ENCODE measurements at regions not wholly inside any gene's neighbourhood (a gene's known extent, or its start where the extent isn't known, plus 50 kb on each side); places are given as distances from the start of the nearest gene placed in this dataset.

- no peak for DNase-seq (ENCODE audit: low read depth)
- TF ChIP-seq, protein P1, sequence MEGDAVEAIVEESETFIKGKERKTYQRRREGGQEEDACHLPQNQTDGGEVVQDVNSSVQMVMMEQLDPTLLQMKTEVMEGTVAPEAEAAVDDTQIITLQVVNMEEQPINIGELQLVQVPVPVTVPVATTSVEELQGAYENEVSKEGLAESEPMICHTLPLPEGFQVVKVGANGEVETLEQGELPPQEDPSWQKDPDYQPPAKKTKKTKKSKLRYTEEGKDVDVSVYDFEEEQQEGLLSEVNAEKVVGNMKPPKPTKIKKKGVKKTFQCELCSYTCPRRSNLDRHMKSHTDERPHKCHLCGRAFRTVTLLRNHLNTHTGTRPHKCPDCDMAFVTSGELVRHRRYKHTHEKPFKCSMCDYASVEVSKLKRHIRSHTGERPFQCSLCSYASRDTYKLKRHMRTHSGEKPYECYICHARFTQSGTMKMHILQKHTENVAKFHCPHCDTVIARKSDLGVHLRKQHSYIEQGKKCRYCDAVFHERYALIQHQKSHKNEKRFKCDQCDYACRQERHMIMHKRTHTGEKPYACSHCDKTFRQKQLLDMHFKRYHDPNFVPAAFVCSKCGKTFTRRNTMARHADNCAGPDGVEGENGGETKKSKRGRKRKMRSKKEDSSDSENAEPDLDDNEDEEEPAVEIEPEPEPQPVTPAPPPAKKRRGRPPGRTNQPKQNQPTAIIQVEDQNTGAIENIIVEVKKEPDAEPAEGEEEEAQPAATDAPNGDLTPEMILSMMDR (IDR thresholded peaks at IDR 0.05; ENCODE audit: control insufficient read depth, insufficient read depth, low read depth, low read length, missing control alignments) = no peak
- no peak overlapping the region for H3K4me3 ChIP-seq (ENCODE audit: control insufficient read depth, low read depth, low read length)
Observed at GRCh38 chr7:67764289-67764688, 767.7 kb downstream of the TYW1 start.

DNA sequence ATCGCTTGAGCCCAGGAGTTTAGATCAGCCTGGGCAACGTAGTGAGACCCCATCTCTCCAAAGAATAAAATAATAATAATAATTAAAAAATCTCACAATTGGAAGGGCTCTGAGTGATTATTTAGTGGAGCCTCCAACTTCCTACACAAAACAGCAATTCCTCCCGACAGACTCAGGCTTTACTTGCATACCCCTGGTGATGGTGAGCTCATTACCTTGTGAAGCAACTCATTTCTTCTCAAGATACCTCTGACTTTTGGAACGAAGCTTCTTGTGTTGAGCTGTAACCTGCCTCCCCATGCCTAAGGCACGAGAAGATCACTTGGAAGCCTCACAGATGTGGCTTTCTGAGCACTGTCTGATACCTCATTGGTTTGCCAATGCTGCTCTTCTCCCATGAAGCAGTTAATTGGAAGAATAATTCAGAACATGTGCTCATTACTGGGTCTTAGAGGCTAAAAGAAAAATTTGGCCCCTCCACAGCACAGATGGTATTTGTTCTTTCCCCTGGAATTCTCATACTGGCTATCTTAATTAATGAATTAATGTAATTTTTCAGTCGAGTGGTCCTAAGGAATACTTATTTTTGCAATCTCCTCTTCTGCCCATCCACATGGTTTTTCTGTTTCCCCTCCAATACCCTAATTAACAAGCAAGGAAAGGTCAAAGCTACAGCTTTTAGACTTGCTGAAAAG lies 769.0 kb downstream of the TYW1 start:
- DNase-seq (ENCODE audit: low read depth) = no peak
- TF ChIP-seq, protein P1 (IDR thresholded peaks at IDR 0.05; ENCODE audit: control insufficient read depth, insufficient read depth, low read depth, low read length, missing control alignments) = no peak
- no peak overlapping the region for H3K4me3 ChIP-seq (ENCODE audit: control insufficient read depth, low read depth, low read length)

DNA sequence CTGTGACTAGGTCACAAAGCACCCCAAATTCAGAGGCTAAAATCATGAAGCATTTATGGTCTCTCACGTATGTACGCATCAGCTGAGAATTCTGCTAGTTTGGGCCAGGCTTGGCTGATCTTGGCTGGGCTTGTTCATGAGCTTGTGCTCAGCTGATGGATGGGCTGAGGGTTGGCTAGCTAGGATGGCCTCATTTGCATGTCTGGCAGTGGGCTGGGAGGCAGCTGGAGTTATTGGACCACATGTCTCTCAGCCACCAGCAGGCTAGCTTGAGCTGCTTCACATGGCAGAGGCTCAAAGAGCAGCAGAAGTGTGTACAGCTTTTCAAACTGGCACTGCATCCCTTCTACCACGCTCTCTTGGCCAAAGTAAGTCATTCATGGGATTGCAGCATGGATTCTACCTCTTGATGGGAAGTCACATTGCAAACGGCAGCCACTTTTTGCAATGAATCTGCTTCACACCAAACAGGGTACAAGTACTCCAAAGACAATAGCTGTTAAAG lies 770.3 kb downstream of the TYW1 start:
- TF ChIP-seq, protein P1 (IDR thresholded peaks at IDR 0.05; ENCODE audit: control insufficient read depth, insufficient read depth, low read depth, low read length, missing control alignments) = no peak
- no peak overlapping the region for H3K4me3 ChIP-seq (ENCODE audit: control insufficient read depth, low read depth, low read length)
- DNase-seq (ENCODE audit: low read depth) = no peak

DNA sequence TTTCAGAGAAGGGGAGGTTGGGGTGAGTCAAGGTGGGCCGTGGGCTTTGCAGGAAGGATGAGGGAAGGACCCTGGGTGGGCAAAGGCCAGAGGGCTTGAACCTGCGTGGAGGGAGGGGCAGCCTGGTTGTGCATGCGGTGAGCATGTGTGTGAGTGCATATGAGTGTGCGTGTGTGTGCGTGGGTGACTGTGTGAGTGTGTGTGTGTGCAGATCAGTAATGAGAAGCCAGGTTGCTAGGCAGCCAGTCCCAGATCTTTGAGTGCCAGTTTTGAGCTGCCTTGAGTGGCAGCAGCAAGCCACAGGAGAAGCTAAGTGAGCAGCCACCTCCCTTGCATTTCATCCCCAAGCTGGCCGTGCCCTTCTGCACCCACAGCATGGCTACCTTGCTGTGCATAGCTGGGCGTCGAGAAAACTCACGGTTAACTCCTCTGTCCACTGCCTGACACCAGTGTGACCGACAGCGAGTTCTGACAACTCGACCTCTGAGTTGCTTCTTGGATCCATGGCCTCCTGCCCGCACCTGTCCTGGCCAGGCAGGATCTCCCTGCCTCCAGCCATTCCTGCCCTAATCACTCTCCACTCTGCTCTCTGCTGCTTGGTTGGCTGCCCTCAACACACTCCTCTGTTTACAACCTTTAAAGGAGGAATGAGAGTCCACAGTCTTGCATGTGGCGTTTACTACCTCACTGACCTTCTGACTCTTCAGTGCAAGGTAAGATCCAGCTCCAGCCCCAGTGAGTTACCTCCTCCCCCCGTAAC lies 775.4 kb downstream of the TYW1 start:
- TF ChIP-seq, protein P1 (IDR thresholded peaks at IDR 0.05; ENCODE audit: control insufficient read depth, insufficient read depth, low read depth, low read length, missing control alignments) = no peak
- no peak overlapping the region for H3K4me3 ChIP-seq (ENCODE audit: control insufficient read depth, low read depth, low read length)

GRCh38 chr7:67773081-67773480 lies 776.4 kb downstream of the TYW1 start:
- TF ChIP-seq, protein P1 (IDR thresholded peaks at IDR 0.05; ENCODE audit: control insufficient read depth, insufficient read depth, low read depth, low read length, missing control alignments) = no peak
- no peak for DNase-seq (ENCODE audit: low read depth)
- H3K4me3 ChIP-seq (ENCODE audit: control insufficient read depth, low read depth, low read length) = no peak overlapping the region

More for the DNA sequence above, 775.4 kb downstream of the TYW1 start:
- no peak for DNase-seq (ENCODE audit: low read depth)

- no peak overlapping the region for H3K4me3 ChIP-seq (ENCODE audit: control insufficient read depth, low read depth, low read length)
- TF ChIP-seq, protein P1 (IDR thresholded peaks at IDR 0.05; ENCODE audit: control insufficient read depth, insufficient read depth, low read depth, low read length, missing control alignments) = no peak
- no peak for DNase-seq (ENCODE audit: low read depth)
Observed at GRCh38 chr7:67777119-67777518, 780.5 kb downstream of the TYW1 start.
